GM23248 (cell line): ENCODE measurements at regions not wholly inside any gene's neighbourhood (a gene's known extent, or its start where the extent isn't known, plus 50 kb on each side); places are given as distances from the start of the nearest gene placed in this dataset.

Experiments used
- EZH2 ChIP-seq: fragments of 200-600 bp; sonication (generic); IDR thresholded peaks from 2 replicates; pipeline ENCODE4 v1.6.1; 2018; ENCODE audit warnings: antibody characterized with exemption, mild to moderate bottlenecking; ENCODE audit not compliant: insufficient read depth, poor library complexity, severe bottlenecking
- EZH2phosphoT487 ChIP-seq: fragments of 200-600 bp; sonication (generic); IDR thresholded peaks from 2 replicates; pipeline ENCODE4 v1.6.1; 2018; ENCODE audit warnings: antibody characterized with exemption, moderate library complexity, mild to moderate bottlenecking, low read depth; ENCODE audit not compliant: insufficient read depth

DNA sequence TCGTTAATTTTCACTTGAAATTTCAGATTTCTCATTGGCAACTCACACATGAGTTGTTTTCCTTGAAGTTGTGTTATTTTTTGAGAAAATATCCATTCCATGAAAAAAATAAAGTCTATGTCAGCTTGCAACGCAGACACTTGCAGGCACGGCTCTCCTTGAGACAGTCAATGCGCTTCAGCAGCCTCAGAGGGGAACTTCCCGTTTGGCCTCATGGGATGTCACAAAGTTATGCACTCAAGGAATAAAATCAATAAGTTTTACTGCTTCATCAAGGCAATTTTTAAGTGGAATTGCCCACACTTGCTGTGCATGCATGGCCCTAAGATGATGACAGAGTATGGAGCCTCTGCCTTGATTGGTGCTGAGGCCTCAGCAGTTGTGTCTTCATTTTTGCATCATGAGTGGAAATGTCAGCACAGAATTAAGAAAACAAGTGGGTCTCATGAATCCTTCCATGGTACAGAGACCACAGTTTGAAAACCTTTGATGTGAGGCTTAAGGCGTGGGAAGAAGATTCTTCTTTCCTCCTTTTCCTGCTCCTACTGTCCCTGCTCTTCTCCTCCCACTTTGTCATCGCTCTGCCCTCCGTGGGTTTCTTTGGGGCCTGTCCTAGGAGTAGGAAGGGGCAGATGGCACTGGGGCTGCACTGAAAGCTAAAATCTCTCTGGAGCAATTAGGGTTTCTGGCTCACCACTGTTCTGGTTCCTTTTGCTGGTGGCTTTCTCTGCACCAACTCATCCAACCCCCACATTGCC lies 509.0 kb upstream of the B3GAT1 start:
- TF ChIP-seq EZH2phosphoT487 (no peak), EZH2 (no peak)
